H1 (cell line): ENCODE measurements at regions not wholly inside any gene's neighbourhood (a gene's known extent, or its start where the extent isn't known, plus 50 kb on each side); places are given as distances from the start of the nearest gene placed in this dataset.

Experiments
- CTCF ChIA-PET: fragments of 300-600 bp; sonication (Branson Sonifier 250); formaldehyde crosslinking; loops from one replicate; lab custom pipeline; 2021; ENCODE audit not compliant: partially characterized antibody; lab: Charles Lee
- POLR2A ChIA-PET: fragments of 300-600 bp; sonication (Branson Sonifier 250); formaldehyde crosslinking; loops from one replicate; lab custom pipeline; 2021; ENCODE audit warnings: inconsistent platforms; ENCODE audit not compliant: partially characterized antibody; lab: Charles Lee
- DNase-seq, 2 experiments: peaks; one replicate each; pipeline versions ENCODE4 v3.0.0 to v3.0.0-alpha.2; 2010 to 2022; ENCODE audit warnings: low spot score in 2 of 2, low read depth in 1 of 2, mixed read lengths in 1 of 2
- FAIRE-seq: peaks from 2 replicates; lab custom pipeline; 2011; peaks lifted over from hg19 to GRCh38; lab: Jason Lieb, UNC
- H2AFZ ChIP-seq: 2 replicates; pipeline ENCODE4 v1.8.1; 2012; ENCODE audit warnings: low read length, inconsistent platforms
- H2AK5ac ChIP-seq: 2 replicates; pipeline ENCODE4 v1.6.1; 2013; ENCODE audit warnings: low read depth, low read length
- H2BK120ac ChIP-seq: replicated peaks from 2 replicates; pipeline ENCODE3; 2013; ENCODE audit warnings: low read depth, low read length, inconsistent platforms
- H2BK12ac ChIP-seq: 2 replicates; pipeline ENCODE4 v1.6.1; 2013; ENCODE audit warnings: low read depth, low read length
- H2BK15ac ChIP-seq: 2 replicates; pipeline ENCODE4 v1.6.1; 2013; ENCODE audit warnings: low read length
- H2BK20ac ChIP-seq: 2 replicates; pipeline ENCODE4 v1.6.1; 2013; ENCODE audit warnings: low read length
- H2BK5ac ChIP-seq: 2 replicates; pipeline ENCODE4 v1.6.1; 2013; ENCODE audit warnings: low read depth, low read length
- H3K14ac ChIP-seq: 2 replicates; pipeline ENCODE4 v1.6.1; 2013; ENCODE audit warnings: inconsistent platforms; ENCODE audit not compliant: insufficient read length
- H3K18ac ChIP-seq: 2 replicates; pipeline ENCODE4 v1.6.1; 2013; ENCODE audit warnings: low read length; ENCODE audit errors: extremely low read depth
- H3K23ac ChIP-seq: 2 replicates; pipeline ENCODE4 v1.6.1; 2013; ENCODE audit warnings: inconsistent platforms; ENCODE audit not compliant: insufficient read length
- H3K23me2 ChIP-seq: 2 replicates; pipeline ENCODE4 v1.6.1; 2013; ENCODE audit warnings: low read depth, low read length
- H3K27ac ChIP-seq: 2 replicates; pipeline ENCODE4 v1.6.1; 2011; ENCODE audit warnings: low read depth, low read length, inconsistent platforms
- H3K27me3 ChIP-seq, 4 experiments: replicated peaks in 1 of 4; 1 replicate in 1 of 4; 2 replicates in 3 of 4; pipeline versions ENCODE4 v1.6.1 to v1.8.1; 2011 to 2013; ENCODE audit warnings: low read length in 3 of 4, mild to moderate bottlenecking in 3 of 4, inconsistent platforms in 2 of 4, mixed read lengths in 2 of 4, moderate library complexity in 1 of 4; ENCODE audit not compliant: control insufficient read depth in 3 of 4, insufficient read depth in 3 of 4; ENCODE audit errors: extremely low read depth in 1 of 4
- H3K36me3 ChIP-seq, 4 experiments: 2 replicates each; pipeline versions ENCODE4 v1.6.1 to v1.8.1; 2011 to 2013; ENCODE audit warnings: mild to moderate bottlenecking in 4 of 4, low read length in 3 of 4, moderate library complexity in 2 of 4, control low read depth in 1 of 4, inconsistent platforms in 1 of 4; ENCODE audit not compliant: insufficient read depth in 4 of 4, control insufficient read depth in 2 of 4
- H3K4ac ChIP-seq: replicated peaks from 2 replicates; pipeline ENCODE3; 2013; ENCODE audit warnings: low read length, low read depth, mixed read lengths, inconsistent platforms; ENCODE audit not compliant: insufficient read length
- H3K4me1 ChIP-seq, 4 experiments: replicated peaks in 1 of 4; 1 replicate in 1 of 4; 2 replicates in 3 of 4; pipeline versions ENCODE4 v1.6.1 to v1.8.1; 2011 to 2013; ENCODE audit warnings: low read length in 3 of 4, inconsistent platforms in 2 of 4, mixed read lengths in 1 of 4; ENCODE audit not compliant: insufficient read depth in 4 of 4, control insufficient read depth in 3 of 4
- H3K4me2 ChIP-seq, 2 experiments: 2 replicates each; pipeline versions ENCODE4 v1.6.1 to v1.8.1; 2011 to 2013; ENCODE audit warnings: low read depth in 2 of 2, low read length in 2 of 2, control low read depth in 1 of 2, inconsistent platforms in 1 of 2, mild to moderate bottlenecking in 1 of 2; ENCODE audit not compliant: insufficient read depth in 1 of 2
- H3K4me3 ChIP-seq, 4 experiments: fragments of 200-600, 300-600 bp in 1 of 4; sonication (generic), shearing (Covaris generic), sonication (Bioruptor Twin) in 1 of 4; 2 replicates each; pipeline versions ENCODE4 v1.5.1 to v1.8.1; 2011 to 2016; ENCODE audit warnings: low read length in 4 of 4, low read depth in 3 of 4, control low read depth in 2 of 4, inconsistent platforms in 2 of 4, mild to moderate bottlenecking in 2 of 4, mixed read lengths in 1 of 4, moderate library complexity in 1 of 4; ENCODE audit not compliant: insufficient read depth in 2 of 4; ENCODE audit errors: extremely low read depth in 1 of 4
- H3K56ac ChIP-seq: replicated peaks from 2 replicates; pipeline ENCODE3; 2013; ENCODE audit warnings: low read depth, mild to moderate bottlenecking, mixed read lengths, low read length, inconsistent platforms; ENCODE audit not compliant: insufficient read length
- H3K79me1 ChIP-seq: 2 replicates; pipeline ENCODE4 v1.6.1; 2013; ENCODE audit warnings: low read depth, low read length, control low read depth
- H3K79me2 ChIP-seq, 2 experiments: 2 replicates each; pipeline versions ENCODE4 v1.6.1 to v1.8.1; 2012 to 2013; ENCODE audit warnings: low read length in 2 of 2, mild to moderate bottlenecking in 2 of 2, inconsistent platforms in 1 of 2; ENCODE audit not compliant: insufficient read depth in 2 of 2, control insufficient read depth in 1 of 2
- H3K9ac ChIP-seq, 4 experiments: replicated peaks in 1 of 4; 1 replicate in 1 of 4; 2 replicates in 3 of 4; pipeline versions ENCODE4 v1.6.1 to v1.8.1; 2011 to 2013; ENCODE audit warnings: low read depth in 3 of 4, low read length in 3 of 4, control low read depth in 2 of 4, mild to moderate bottlenecking in 2 of 4, moderate library complexity in 2 of 4, inconsistent platforms in 1 of 4; ENCODE audit errors: extremely low read depth in 1 of 4
- H3K9me3 ChIP-seq, 2 experiments: 2 replicates each; pipeline versions ENCODE4 v1.6.1 to v1.8.1; 2012 to 2013; ENCODE audit warnings: mild to moderate bottlenecking in 2 of 2, moderate library complexity in 2 of 2, control low read depth in 1 of 2, inconsistent platforms in 1 of 2, low read depth in 1 of 2, low read length in 1 of 2, mixed read lengths in 1 of 2; ENCODE audit not compliant: insufficient read depth in 2 of 2
- H4K20me1 ChIP-seq, 2 experiments: replicated peaks in 1 of 2; 2 replicates each; pipeline versions ENCODE3 to v1.8.1; 2011 to 2013; ENCODE audit warnings: inconsistent platforms in 2 of 2, low read length in 2 of 2, mild to moderate bottlenecking in 1 of 2; ENCODE audit not compliant: insufficient read depth in 2 of 2, control insufficient read depth in 1 of 2
- H4K5ac ChIP-seq: 2 replicates; pipeline ENCODE4 v1.6.1; 2013; ENCODE audit warnings: low read length, low read depth, mixed read lengths, inconsistent platforms; ENCODE audit not compliant: insufficient read length
- H4K8ac ChIP-seq: 2 replicates; pipeline ENCODE4 v1.8.0; 2013; ENCODE audit warnings: mild to moderate bottlenecking, moderate library complexity, low read length, inconsistent platforms; ENCODE audit not compliant: insufficient read depth; ENCODE audit errors: extremely low read depth
- H4K91ac ChIP-seq: replicated peaks from 2 replicates; pipeline ENCODE3; 2013; ENCODE audit warnings: low read length, mixed read lengths, inconsistent platforms; ENCODE audit not compliant: insufficient read length
- BRCA1 ChIP-seq: IDR thresholded peaks from 2 replicates; pipeline ENCODE4 v1.6.1; 2012; ENCODE audit warnings: low read depth, low read length, improper control_type of control experiment
- CEBPB ChIP-seq: IDR thresholded peaks from 2 replicates; pipeline ENCODE4 v1.6.1; 2012; ENCODE audit warnings: low read depth, low read length
- EZH2 ChIP-seq: fragments of 200-600 bp; sonication (generic); IDR thresholded peaks from 2 replicates; pipeline ENCODE4 v1.7.1; 2012; ENCODE audit warnings: low read depth, mild to moderate bottlenecking, moderate library complexity, low read length, inconsistent platforms; ENCODE audit not compliant: severe bottlenecking
- HDAC6 ChIP-seq: IDR thresholded peaks from one replicate; pipeline ENCODE4 v1.7.1; 2012; ENCODE audit warnings: low read depth, mild to moderate bottlenecking, inconsistent platforms, low read length, moderate library complexity
- NANOG ChIP-seq: IDR thresholded peaks from 2 replicates; pipeline ENCODE4 v1.6.1; 2011; ENCODE audit warnings: low read length, low read depth, mild to moderate bottlenecking, inconsistent platforms; ENCODE audit not compliant: insufficient read depth, poor library complexity, severe bottlenecking
- RBBP5 ChIP-seq: IDR thresholded peaks from 2 replicates; pipeline ENCODE4 v1.7.1; 2012; ENCODE audit warnings: low read depth, mild to moderate bottlenecking, inconsistent platforms, low read length, moderate library complexity, borderline replicate concordance
- TCF12 ChIP-seq: IDR thresholded peaks from 2 replicates; pipeline ENCODE4 v1.6.1; 2011; ENCODE audit warnings: low read depth, mild to moderate bottlenecking, low read length
- TEAD4 ChIP-seq: IDR thresholded peaks from 2 replicates; pipeline ENCODE4 v1.6.1; 2012; ENCODE audit warnings: low read depth, low read length, inconsistent platforms, mixed read lengths
- WGBS, 2 experiments: shearing (Covaris generic) in 1 of 2; methylation state at CpG; one replicate each; pipeline versions ENCODE4 v1.1.6 to v1.1.7; 2013 to 2015; ENCODE audit warnings: low lambda C conversion rate in 2 of 2, mixed read lengths in 2 of 2, inconsistent platforms in 1 of 2, low coverage in 1 of 2, missing lambda C conversion rate in 1 of 2; ENCODE audit not compliant: insufficient replicate concordance in 2 of 2, insufficient coverage in 1 of 2, insufficient read length in 1 of 2; ENCODE audit errors: extremely low coverage in 1 of 2, missing lambda C conversion rate in 1 of 2; 5-methylcytosine and 5-hydroxymethylcytosine counted together
- TF ChIP-seq, protein P1 (sequence below): IDR thresholded peaks from 2 replicates; pipeline ENCODE4 v1.6.1; 2012; ENCODE audit warnings: low read length, inconsistent platforms

DNA sequence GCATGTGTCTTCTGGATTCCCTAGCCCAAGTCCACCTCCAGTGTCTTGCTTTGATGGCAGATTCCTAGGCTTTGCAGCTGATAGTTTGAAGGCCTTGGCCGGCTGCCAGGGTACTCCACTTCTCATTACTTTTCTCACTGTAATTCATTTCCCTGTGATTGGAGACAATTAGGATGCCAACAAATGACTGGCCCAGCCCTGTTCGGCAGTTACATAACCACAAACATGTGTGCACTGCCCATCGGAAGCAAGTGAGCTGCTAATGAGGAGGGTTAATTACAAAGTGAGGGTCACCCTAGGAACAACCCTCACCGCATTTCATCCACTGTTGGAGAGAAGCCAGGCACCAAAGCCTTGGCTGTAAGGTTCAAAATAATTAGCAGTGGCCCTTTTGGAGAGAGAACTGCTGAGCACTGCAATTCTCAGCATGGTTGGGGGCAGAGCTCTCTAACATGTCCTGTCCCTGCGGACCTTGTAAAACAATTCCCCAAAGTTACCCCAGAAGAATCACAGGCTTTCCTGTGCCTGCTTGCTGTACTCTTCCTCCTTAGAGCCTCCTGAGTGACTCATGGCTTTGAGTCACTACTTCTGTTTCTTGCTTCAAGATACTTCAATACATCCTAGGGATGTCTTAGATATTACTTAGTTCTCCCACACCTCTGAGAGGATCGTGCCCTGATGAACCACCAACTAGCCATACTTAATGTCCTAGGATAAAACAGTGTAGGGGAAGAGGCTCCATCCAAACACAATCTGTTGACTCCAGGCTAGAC, 109.7 kb upstream of the GALNT18 start:
- Histone ChIP-seq H4K5ac (no peak overlapping the region), H3K4me2 (no peak overlapping the region), H2AFZ (no peak overlapping the region), H3K9ac (no peak overlapping the region), H3K4me3 (no peak overlapping the region), H3K18ac (no peak overlapping the region), H3K79me1 (no peaks in the 10 kb centered on the region), H3K36me3 (no peaks in the 10 kb centered on the region), H3K9me3 (no peaks in the 10 kb centered on the region), H3K27me3 (peaks cover 0 to 1% (median 0%) of the 10 kb centered on the region in 4 experiments; a peak in 1 of 7 replicates), H2AK5ac (no peak overlapping the region), H2BK15ac (no peak overlapping the region), H4K8ac (no peak overlapping the region), H3K23ac (no peak overlapping the region), H2BK20ac (no peak overlapping the region), H4K91ac (no peak overlapping the region), H3K4me1 (peaks cover 2 to 6% (median 5%) of the 10 kb centered on the region in 4 experiments; a peak in 5 of 7 replicates), H3K14ac (no peak overlapping the region), H2BK120ac (no peak overlapping the region), H3K27ac (no peak overlapping the region), H3K79me2 (no peaks in the 10 kb centered on the region), H3K4ac (no peak overlapping the region), H2BK12ac (no peak overlapping the region), H4K20me1 (no peaks in the 10 kb centered on the region), H3K23me2 (no peaks in the 10 kb centered on the region; the same call in 1 of the 2 replicates), H2BK5ac (no peak overlapping the region), H3K56ac (no peak overlapping the region)
- WGBS, 2 experiments: 95% methylated on average over 6 of the region's 6 CpGs; no CpG with 5 or more reads in 1 of the 2 experiments
- no peak for DNase-seq
- TF ChIP-seq TCF12 (no peak), HDAC6 (no peak), RBBP5 (no peak), TEAD4 (no peak), CEBPB (no peak), BRCA1 (no peak), EZH2 (no peak), NANOG (no peak)
- TF ChIP-seq, protein P1, sequence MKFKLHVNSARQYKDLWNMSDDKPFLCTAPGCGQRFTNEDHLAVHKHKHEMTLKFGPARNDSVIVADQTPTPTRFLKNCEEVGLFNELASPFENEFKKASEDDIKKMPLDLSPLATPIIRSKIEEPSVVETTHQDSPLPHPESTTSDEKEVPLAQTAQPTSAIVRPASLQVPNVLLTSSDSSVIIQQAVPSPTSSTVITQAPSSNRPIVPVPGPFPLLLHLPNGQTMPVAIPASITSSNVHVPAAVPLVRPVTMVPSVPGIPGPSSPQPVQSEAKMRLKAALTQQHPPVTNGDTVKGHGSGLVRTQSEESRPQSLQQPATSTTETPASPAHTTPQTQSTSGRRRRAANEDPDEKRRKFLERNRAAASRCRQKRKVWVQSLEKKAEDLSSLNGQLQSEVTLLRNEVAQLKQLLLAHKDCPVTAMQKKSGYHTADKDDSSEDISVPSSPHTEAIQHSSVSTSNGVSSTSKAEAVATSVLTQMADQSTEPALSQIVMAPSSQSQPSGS: no peak
- no peak for FAIRE-seq
- CTCF ChIA-PET: interaction anchor here (1.0 to 2.6 kb wide), 3 partner anchors 9 to 56 kb away, joined by 3 to 11 read pairs (median 3); no protein-coding TSS in a partner anchor
- POLR2A ChIA-PET: no interaction called here
